ENCODE measurements at regions not wholly inside any gene's neighbourhood (a gene's known extent, or its start where the extent isn't known, plus 50 kb on each side); places are given as distances from the start of the nearest gene placed in this dataset.

DNA sequence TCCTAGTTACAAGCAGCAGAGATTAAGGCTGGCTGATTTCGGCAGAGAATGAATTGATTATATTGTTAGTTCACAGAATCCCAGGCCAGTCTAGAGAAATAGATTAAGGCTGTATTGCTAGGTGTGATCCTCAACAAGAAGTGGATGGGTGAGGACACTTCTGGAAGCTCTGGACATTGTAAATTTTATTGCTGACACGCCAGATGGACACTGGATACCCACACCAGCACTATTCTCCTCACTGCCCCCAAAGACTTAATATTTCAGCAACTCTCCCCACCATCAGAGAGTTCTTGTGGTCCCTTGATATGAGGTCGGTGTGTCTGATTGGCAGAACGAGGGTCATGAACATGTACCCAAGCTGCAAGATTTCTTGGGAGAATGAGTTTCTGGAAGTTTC is 171.6 kb upstream of the EGFLAM start:
- TF ChIP-seq, protein P1, sequence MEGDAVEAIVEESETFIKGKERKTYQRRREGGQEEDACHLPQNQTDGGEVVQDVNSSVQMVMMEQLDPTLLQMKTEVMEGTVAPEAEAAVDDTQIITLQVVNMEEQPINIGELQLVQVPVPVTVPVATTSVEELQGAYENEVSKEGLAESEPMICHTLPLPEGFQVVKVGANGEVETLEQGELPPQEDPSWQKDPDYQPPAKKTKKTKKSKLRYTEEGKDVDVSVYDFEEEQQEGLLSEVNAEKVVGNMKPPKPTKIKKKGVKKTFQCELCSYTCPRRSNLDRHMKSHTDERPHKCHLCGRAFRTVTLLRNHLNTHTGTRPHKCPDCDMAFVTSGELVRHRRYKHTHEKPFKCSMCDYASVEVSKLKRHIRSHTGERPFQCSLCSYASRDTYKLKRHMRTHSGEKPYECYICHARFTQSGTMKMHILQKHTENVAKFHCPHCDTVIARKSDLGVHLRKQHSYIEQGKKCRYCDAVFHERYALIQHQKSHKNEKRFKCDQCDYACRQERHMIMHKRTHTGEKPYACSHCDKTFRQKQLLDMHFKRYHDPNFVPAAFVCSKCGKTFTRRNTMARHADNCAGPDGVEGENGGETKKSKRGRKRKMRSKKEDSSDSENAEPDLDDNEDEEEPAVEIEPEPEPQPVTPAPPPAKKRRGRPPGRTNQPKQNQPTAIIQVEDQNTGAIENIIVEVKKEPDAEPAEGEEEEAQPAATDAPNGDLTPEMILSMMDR (IDR thresholded peaks at IDR 0.05; ENCODE audit: low read depth, low read length, poor library complexity, severe bottlenecking), result no peak
- no peak for TF ChIP-seq EZH2phosphoT487 (IDR thresholded peaks at IDR 0.05; ENCODE audit: borderline replicate concordance, low read length)

All from DOHH2 (cell line).